WTC11 (cell line): ENCODE measurements at regions not wholly inside any gene's neighbourhood (a gene's known extent, or its start where the extent isn't known, plus 50 kb on each side); places are given as distances from the start of the nearest gene placed in this dataset.

Experiments used
- AFF4 ChIP-seq: sonication (generic); formaldehyde crosslinking; IDR thresholded peaks from 2 replicates; pipeline ENCODE4 v1.8.1; 2023; ENCODE audit warnings: mild to moderate bottlenecking, missing genetic modification reagents, borderline replicate concordance
- CTCF ChIP-seq: fragments of 200-600 bp; IDR thresholded peaks from 2 replicates; pipeline ENCODE4 v1.8.0; 2022; ENCODE audit warnings: antibody characterized with exemption

- TF ChIP-seq CTCF (no peak), AFF4 (CRISPR knock-in tag) (no peak)
Measured at GRCh38 chr2:152924722-152925121, 206.3 kb downstream of the ARL6IP6 start.
